ENCODE measurements at regions not wholly inside any gene's neighbourhood (a gene's known extent, or its start where the extent isn't known, plus 50 kb on each side); places are given as distances from the start of the nearest gene placed in this dataset.
A peak's percentile ranks its signal among the peaks of the same experiment; 100 is the strongest.
"Not testable (repeated sequence)": the region's sequence is repeated elsewhere in the genome, so short reads cannot be mapped to it uniquely, and the experiment has no call there.

GRCh38 chr5:159805021-159805420 is 111.3 kb upstream of the ADRA1B start:
- DNase-seq (ENCODE audit: low read depth), result no peak
- no peak overlapping the region for H3K4me3 ChIP-seq (ENCODE audit: low read length)
- no peak for TF ChIP-seq CTCF (conservative IDR thresholded peaks at IDR 0.05; ENCODE audit: low read depth, low read length)

DNA sequence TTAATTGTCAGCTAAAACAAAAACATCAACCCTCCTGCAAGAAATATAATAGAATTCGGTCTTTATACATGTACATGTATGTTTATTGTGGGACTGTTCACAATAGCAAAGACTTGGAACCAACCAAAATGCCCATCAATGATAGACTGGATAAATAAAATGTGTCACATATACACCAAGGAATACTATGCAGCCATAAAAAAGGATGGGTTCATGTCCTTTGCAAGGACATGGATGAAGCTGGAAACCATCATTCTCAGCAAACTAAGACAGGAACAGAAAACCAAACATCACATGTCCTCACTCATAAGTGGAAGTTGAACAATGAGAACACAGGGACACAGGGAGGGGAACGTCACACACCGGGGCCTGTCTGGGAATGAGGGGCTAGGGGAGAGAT is 109.1 kb upstream of the ADRA1B start:
- not testable (repeated sequence) for H3K4me3 ChIP-seq (ENCODE audit: low read length); DNase-seq (ENCODE audit: low read depth)

DNA sequence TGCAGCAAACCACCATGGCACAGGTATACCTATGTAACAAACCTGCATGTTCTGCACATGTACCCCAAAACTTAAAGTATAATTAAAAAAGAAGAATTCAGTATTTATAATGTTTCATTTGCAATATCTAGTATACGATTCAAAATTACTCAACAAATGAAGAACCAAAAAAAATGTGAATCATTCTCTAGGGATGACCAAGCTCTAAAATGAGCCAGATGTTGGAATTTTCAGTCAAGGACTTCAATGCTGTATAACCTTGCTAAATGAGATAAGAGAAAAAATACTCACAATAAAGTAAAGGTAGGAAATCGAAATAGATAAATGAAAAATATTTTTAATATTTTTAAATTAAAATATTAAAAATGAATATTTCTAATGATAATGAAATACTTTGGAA is 108.7 kb upstream of the ADRA1B start:
- DNase-seq (ENCODE audit: low read depth), result no peak
- no peak overlapping the region for H3K4me3 ChIP-seq (ENCODE audit: low read length)
- TF ChIP-seq CTCF (conservative IDR thresholded peaks at IDR 0.05; ENCODE audit: low read depth, low read length), result no peak

- DNase-seq (ENCODE audit: low read depth), result no peak
- TF ChIP-seq CTCF (conservative IDR thresholded peaks at IDR 0.05; ENCODE audit: low read depth, low read length), result no peak
- H3K4me3 ChIP-seq (ENCODE audit: low read length), result no peak overlapping the region
These were observed 104.6 kb upstream of the ADRA1B start for GRCh38 chr5:159811712-159812111.

DNA sequence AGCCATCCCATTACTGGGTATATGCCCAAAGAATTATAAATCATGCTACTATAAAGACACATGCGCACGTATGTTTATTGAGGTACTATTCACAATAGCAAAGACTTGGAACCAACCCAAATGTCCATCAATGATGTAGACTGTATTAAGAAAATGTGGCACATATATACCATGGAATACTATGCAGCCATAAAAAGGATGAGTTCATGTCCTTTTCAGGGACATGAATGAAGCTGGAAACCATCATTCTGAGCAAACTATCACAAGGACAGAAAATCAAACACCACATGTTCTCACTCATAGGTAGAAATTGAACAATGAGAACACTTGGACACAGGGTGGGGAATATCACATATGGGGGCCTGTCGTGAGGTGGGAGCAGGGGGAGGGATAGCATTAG is 103.5 kb upstream of the ADRA1B start:
- DNase-seq (ENCODE audit: low read depth), result not testable (repeated sequence)

DNA sequence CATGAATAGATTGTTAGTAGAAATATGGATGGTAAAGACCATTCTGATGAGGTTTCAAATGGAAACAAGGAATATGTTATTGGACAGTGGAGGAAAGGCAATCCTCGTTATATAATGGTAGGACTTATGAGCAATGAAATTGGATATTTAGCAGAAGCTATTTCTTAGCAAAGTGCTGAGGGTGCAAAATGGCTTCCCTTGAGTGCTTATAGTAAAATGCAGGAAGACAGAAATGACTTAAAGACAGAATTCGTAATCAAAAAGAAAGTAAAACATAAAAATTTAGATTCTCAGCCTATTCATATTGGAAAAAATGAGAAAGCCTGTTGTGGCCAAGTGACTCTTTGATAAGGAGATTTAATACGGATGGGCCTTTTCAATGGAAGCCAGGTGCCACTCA is 102.1 kb upstream of the ADRA1B start:
- TF ChIP-seq CTCF (conservative IDR thresholded peaks at IDR 0.05; ENCODE audit: low read depth, low read length), result no peak
- DNase-seq (ENCODE audit: low read depth), result no peak
- no peak overlapping the region for H3K4me3 ChIP-seq (ENCODE audit: low read length)

More for the DNA sequence above, 103.5 kb upstream of the ADRA1B start:
- H3K4me3 ChIP-seq (ENCODE audit: low read length), result not testable (repeated sequence)

GRCh38 chr5:159814805-159815585 is 101.3 kb upstream of the ADRA1B start:
- TF ChIP-seq CTCF (conservative IDR thresholded peaks at IDR 0.05; ENCODE audit: low read depth, low read length), result no peak
- no peak overlapping the region for H3K4me3 ChIP-seq (ENCODE audit: low read length)
- DNase-seq (ENCODE audit: low read depth), result no peak

- no peak for TF ChIP-seq CTCF (conservative IDR thresholded peaks at IDR 0.05; ENCODE audit: low read depth, low read length)
- peak; percentile 56 for DNase-seq (ENCODE audit: low read depth)
- H3K4me3 ChIP-seq (ENCODE audit: low read length), result no peak overlapping the region
These were observed 98.8 kb upstream of the ADRA1B start for GRCh38 chr5:159817262-159818029.

Measured in retinal pigment epithelial cell (primary cell).